Fibroblast of lung (primary cell): ENCODE measurements at regions not wholly inside any gene's neighbourhood (a gene's known extent, or its start where the extent isn't known, plus 50 kb on each side); places are given as distances from the start of the nearest gene placed in this dataset.
"Not testable (repeated sequence)": the region's sequence is repeated elsewhere in the genome, so short reads cannot be mapped to it uniquely, and the experiment has no call there.

ENCODE experiments used
- DNase-seq, 2 donors: peaks; one replicate each; pipeline versions ENCODE4 v3.0.0 to v3.0.0-alpha.2; 2010; ENCODE audit warnings: low read depth in 2 of 2
- H2AFZ ChIP-seq: 2 replicates; pipeline ENCODE4 v1.5.1; 2012; ENCODE audit warnings: low read length, control low read depth, inconsistent platforms
- H3K27ac ChIP-seq: 2 replicates; pipeline ENCODE4 v1.5.1; 2011; ENCODE audit warnings: low read length, control low read depth; ENCODE audit not compliant: insufficient read depth
- H3K27me3 ChIP-seq: 2 replicates; pipeline ENCODE4 v1.5.1; 2011; ENCODE audit warnings: mild to moderate bottlenecking, low read length; ENCODE audit not compliant: control insufficient read depth, insufficient read depth
- H3K36me3 ChIP-seq: 2 replicates; pipeline ENCODE4 v1.5.1; 2011; ENCODE audit warnings: low read length; ENCODE audit not compliant: control insufficient read depth, insufficient read depth
- H3K4me1 ChIP-seq: 2 replicates; pipeline ENCODE4 v1.5.1; 2011; ENCODE audit warnings: low read length; ENCODE audit not compliant: control insufficient read depth, insufficient read depth; ENCODE audit errors: extremely low read depth
- H3K4me2 ChIP-seq: 2 replicates; pipeline ENCODE4 v1.5.1; 2011; ENCODE audit warnings: low read length, control low read depth; ENCODE audit not compliant: insufficient read depth; ENCODE audit errors: extremely low read depth
- H3K4me3 ChIP-seq, 4 experiments: fragments of 200-600 bp in 1 of 4; sonication (generic) in 1 of 4; replicated peaks in 1 of 4; 2 replicates each; pipeline ENCODE4 v1.5.1; 2011 to 2016; ENCODE audit warnings: low read length in 4 of 4, low read depth in 3 of 4, mild to moderate bottlenecking in 3 of 4, control low read depth in 2 of 4, inconsistent platforms in 1 of 4, mixed read lengths in 1 of 4; ENCODE audit not compliant: insufficient read depth in 1 of 4; ENCODE audit errors: control extremely low read depth in 1 of 4
- H3K79me2 ChIP-seq: 2 replicates; pipeline ENCODE4 v1.5.1; 2012; ENCODE audit warnings: mild to moderate bottlenecking, low read length, inconsistent platforms; ENCODE audit not compliant: control insufficient read depth, insufficient read depth
- H3K9ac ChIP-seq: 2 replicates; pipeline ENCODE4 v1.5.1; 2011; ENCODE audit warnings: mild to moderate bottlenecking, low read length, control low read depth; ENCODE audit not compliant: insufficient read depth
- H3K9me3 ChIP-seq: 2 replicates; pipeline ENCODE4 v1.5.1; 2012; ENCODE audit warnings: low read depth, low read length; ENCODE audit not compliant: control insufficient read depth, insufficient read depth
- H4K20me1 ChIP-seq: 2 replicates; pipeline ENCODE4 v1.5.1; 2011; ENCODE audit warnings: low read length; ENCODE audit not compliant: control insufficient read depth, insufficient read depth; ENCODE audit errors: extremely low read depth
- EZH2 ChIP-seq: IDR thresholded peaks from 2 replicates; pipeline ENCODE4 v1.5.1; 2012; ENCODE audit warnings: low read length, control low read depth, mild to moderate bottlenecking; ENCODE audit errors: missing control alignments
- TF ChIP-seq, protein P1 (sequence below), 2 donors: IDR thresholded peaks in 1 of 2; conservative IDR thresholded peaks in 1 of 2; 1 replicate in 1 of 2; 2 replicates in 1 of 2; pipeline ENCODE4 v1.5.1; 2011 to 2012; ENCODE audit warnings: low read length in 2 of 2, control low read depth in 1 of 2, inconsistent platforms in 1 of 2, low read depth in 1 of 2, mild to moderate bottlenecking in 1 of 2

DNA sequence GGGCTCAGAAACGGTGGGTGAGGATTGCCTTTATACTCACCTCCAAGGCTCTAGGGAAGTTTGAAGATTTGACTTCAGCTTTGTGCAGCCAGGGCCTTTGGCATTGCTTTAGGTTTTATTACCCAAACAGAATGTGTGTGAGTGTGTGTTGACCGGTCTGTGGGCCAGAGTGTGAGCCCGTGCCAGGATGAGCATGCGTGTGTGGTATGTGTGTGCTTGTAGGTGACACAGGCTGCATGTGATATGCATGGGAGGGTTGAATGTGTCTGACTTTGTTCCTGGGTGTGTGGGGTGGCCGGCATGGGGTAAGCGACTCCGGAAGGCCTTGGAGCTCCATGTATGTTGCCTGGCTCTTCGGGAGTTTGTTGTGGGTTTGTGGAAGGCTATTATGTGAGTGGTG, 160.5 kb downstream of the FOXD2 start:
- no peaks in the 10 kb centered on the region for H3K79me2 ChIP-seq
- H3K4me1 ChIP-seq, result no peaks in the 10 kb centered on the region
- no peak overlapping the region for H3K4me2 ChIP-seq
- no peak overlapping the region for H3K4me3 ChIP-seq
- H3K27me3 ChIP-seq, result no peaks in the 10 kb centered on the region
- H4K20me1 ChIP-seq, result no peaks in the 10 kb centered on the region
- no peak overlapping the region for H2AFZ ChIP-seq
- H3K36me3 ChIP-seq, result no peaks in the 10 kb centered on the region
- TF ChIP-seq, protein P1, sequence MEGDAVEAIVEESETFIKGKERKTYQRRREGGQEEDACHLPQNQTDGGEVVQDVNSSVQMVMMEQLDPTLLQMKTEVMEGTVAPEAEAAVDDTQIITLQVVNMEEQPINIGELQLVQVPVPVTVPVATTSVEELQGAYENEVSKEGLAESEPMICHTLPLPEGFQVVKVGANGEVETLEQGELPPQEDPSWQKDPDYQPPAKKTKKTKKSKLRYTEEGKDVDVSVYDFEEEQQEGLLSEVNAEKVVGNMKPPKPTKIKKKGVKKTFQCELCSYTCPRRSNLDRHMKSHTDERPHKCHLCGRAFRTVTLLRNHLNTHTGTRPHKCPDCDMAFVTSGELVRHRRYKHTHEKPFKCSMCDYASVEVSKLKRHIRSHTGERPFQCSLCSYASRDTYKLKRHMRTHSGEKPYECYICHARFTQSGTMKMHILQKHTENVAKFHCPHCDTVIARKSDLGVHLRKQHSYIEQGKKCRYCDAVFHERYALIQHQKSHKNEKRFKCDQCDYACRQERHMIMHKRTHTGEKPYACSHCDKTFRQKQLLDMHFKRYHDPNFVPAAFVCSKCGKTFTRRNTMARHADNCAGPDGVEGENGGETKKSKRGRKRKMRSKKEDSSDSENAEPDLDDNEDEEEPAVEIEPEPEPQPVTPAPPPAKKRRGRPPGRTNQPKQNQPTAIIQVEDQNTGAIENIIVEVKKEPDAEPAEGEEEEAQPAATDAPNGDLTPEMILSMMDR (conservative IDR thresholded peaks at IDR 0.05 in 1 of 2, IDR thresholded peaks at IDR 0.05 in 1 of 2; ENCODE audit: low read depth in 1 of 2, low read length in 2 of 2), result no peak
- no peak for TF ChIP-seq EZH2
- H3K9ac ChIP-seq, result no peak overlapping the region
- H3K27ac ChIP-seq, result no peak overlapping the region
- H3K9me3 ChIP-seq, result no peaks in the 10 kb centered on the region
- DNase-seq, result no peak

DNA sequence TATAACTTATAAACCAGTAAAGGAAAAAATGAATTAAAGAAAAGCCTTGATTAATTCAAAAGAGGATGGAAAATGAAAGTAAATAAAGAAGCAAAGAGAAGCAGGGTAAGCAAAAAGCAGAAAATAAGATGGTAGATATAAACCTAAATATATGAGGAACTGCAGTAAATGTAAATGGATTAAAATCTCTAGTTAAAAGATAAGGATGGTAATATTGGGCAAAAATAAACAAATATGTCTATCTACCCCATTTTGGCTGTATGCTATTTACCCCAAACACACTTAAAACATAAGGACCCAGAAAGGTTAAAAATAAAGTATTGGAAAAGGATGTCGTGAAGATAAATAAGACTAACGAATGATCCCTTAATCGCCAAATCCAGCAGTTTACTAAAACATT, 161.9 kb downstream of the FOXD2 start:
- no peak overlapping the region for H3K27ac ChIP-seq

DNA sequence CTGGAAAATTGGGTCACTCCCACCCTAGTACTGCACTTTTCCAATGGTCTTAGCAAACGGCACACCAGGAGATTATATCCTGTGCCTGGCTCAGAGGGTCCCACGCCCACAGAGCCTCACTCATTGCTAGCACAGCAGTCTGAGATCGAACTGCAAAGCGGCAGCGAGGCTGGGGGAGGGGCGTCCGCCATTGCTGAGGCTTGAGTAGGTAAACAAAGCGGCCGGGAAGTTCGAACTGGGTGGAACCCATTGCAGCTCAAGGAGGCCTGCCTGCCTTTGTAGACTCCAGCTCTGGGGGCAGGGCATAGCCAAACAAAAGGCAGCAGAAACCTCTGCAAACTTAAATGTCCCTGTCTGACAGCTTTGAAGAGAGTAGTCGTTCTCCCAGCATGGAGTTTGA, 164.6 kb downstream of the FOXD2 start:
- DNase-seq, H3K9ac ChIP-seq, H3K4me3 ChIP-seq, H2AFZ ChIP-seq, H3K27me3 ChIP-seq, H3K36me3 ChIP-seq, H3K4me1 ChIP-seq, H4K20me1 ChIP-seq, H3K9me3 ChIP-seq, H3K79me2 ChIP-seq, H3K27ac ChIP-seq, H3K4me2 ChIP-seq: not testable (repeated sequence)

More for the DNA sequence above, 161.9 kb downstream of the FOXD2 start:
- Histone ChIP-seq H3K9me3 (no peaks in the 10 kb centered on the region), H3K4me1 (no peaks in the 10 kb centered on the region), H3K27me3 (no peaks in the 10 kb centered on the region), H3K4me2 (no peak overlapping the region), H3K79me2 (no peaks in the 10 kb centered on the region), H3K9ac (no peak overlapping the region), H3K4me3 (no peak overlapping the region), H2AFZ (no peak overlapping the region), H3K36me3 (no peaks in the 10 kb centered on the region), H4K20me1 (no peaks in the 10 kb centered on the region)
- DNase-seq, result no peak
- TF ChIP-seq EZH2, result no peak
- TF ChIP-seq, protein P1 (conservative IDR thresholded peaks at IDR 0.05 in 1 of 2, IDR thresholded peaks at IDR 0.05 in 1 of 2; ENCODE audit: low read depth in 1 of 2, low read length in 2 of 2), result no peak

DNA sequence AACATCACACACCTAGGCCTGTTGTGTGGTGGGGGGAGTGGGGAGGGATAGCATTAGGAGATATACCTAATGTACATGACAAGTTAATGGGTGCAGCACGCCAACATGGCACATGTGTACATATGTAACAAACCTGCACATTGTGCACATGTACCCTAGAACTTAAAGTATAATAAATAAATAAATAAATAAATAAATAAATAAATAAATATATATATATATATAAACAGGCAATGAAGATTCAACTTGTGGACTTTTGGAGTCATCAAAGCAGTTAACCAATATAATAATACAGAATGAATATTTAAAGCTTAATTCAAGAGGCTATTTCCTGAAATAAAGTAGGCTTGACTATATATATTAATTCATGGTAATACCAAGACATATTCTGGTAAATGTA, 167.0 kb downstream of the FOXD2 start:
- H3K36me3 ChIP-seq, H2AFZ ChIP-seq, H3K27ac ChIP-seq, H3K4me1 ChIP-seq, H4K20me1 ChIP-seq, DNase-seq, H3K79me2 ChIP-seq, H3K4me2 ChIP-seq, H3K4me3 ChIP-seq, H3K9ac ChIP-seq, H3K9me3 ChIP-seq, H3K27me3 ChIP-seq: not testable (repeated sequence)
